Upper lobe of left lung (tissue), 4 donors: ENCODE measurements at regions not wholly inside any gene's neighbourhood (a gene's known extent, or its start where the extent isn't known, plus 50 kb on each side); places are given as distances from the start of the nearest gene placed in this dataset.

Experiments used
- CTCF ChIP-seq, 6 experiments: fragments of 450-650 bp in 4 of 6; fragments of 200-600 bp in 2 of 6; sonication (generic) in 2 of 6; IDR thresholded peaks; one replicate each; pipeline ENCODE4 v1.5.1; 2016 to 2019; ENCODE audit warnings: antibody characterized with exemption in 6 of 6
- EP300 ChIP-seq, 4 donors: sonication (generic); formaldehyde crosslinking; IDR thresholded peaks; one replicate each; pipeline ENCODE4 v1.5.1; 2017; ENCODE audit warnings: antibody characterized with exemption in 4 of 4, control low read depth in 2 of 4
- POLR2A ChIP-seq, 4 donors: fragments of 450-650 bp; IDR thresholded peaks; one replicate each; pipeline ENCODE4 v1.5.1; 2016 to 2017; ENCODE audit warnings: antibody characterized with exemption in 4 of 4, mild to moderate bottlenecking in 2 of 4
- POLR2AphosphoS5 ChIP-seq, 2 donors: sonication (generic); formaldehyde crosslinking; IDR thresholded peaks; one replicate each; pipeline ENCODE4 v1.5.1; 2017; ENCODE audit warnings: antibody characterized with exemption in 2 of 2

- TF ChIP-seq CTCF (IDR thresholded peaks at IDR 0.05) (no peak), POLR2A (IDR thresholded peaks at IDR 0.05) (no peak), POLR2AphosphoS5 (IDR thresholded peaks at IDR 0.05) (no peak), EP300 (IDR thresholded peaks at IDR 0.05) (no peak)
These were observed 439.2 kb downstream of the MAFB start for GRCh38 chr20:40249805-40250204.
